ENCODE measurements at regions not wholly inside any gene's neighbourhood (a gene's known extent, or its start where the extent isn't known, plus 50 kb on each side); places are given as distances from the start of the nearest gene placed in this dataset.
"Not testable (repeated sequence)": the region's sequence is repeated elsewhere in the genome, so short reads cannot be mapped to it uniquely, and the experiment has no call there.

- ATAC-seq (ENCODE audit: low FRiP score in 2 of 2) = no peak
- Histone ChIP-seq H3K4me3 (no peak overlapping the region), H3K4me1 (no peaks in the 10 kb centered on the region), H3K9me3 (no peaks in the 10 kb centered on the region), H3K36me3 (no peaks in the 10 kb centered on the region), H3K27ac (no peak overlapping the region), H3K27me3 (no peaks in the 10 kb centered on the region)
- 51 to 56% methylated on average over 6 of the region's 6 CpGs for WGBS, 2 donors
- DNase-seq = no peak
- TF ChIP-seq EP300 (IDR thresholded peaks at IDR 0.05) (no peak), POLR2A (IDR thresholded peaks at IDR 0.05) (no peak), POLR2AphosphoS5 (IDR thresholded peaks at IDR 0.05) (no peak)
These were observed 654.6 kb downstream of the SH2D4B start for GRCh38 chr10:81192221-81192788.

DNA sequence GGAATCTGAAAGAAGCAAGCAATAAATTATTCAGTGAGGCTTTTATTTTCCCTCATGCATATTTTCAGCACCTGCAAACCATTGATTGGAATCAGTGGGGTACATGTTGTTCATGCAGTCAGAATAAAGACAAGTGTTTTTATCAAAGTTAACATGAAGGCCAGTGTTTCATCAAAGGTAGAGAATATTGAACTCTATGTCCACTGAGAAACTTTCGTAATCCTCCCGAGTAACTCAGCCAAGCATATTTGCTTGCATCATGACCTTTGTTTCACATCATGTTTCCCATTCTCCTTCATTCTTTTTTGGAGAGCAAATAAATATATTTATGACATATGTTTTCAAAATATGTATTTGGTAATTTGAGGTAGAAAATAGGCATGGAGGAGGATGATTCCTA is 663.1 kb downstream of the SH2D4B start:
- Histone ChIP-seq H3K9me3 (no peaks in the 10 kb centered on the region), H3K27ac (no peak overlapping the region), H3K27me3 (no peaks in the 10 kb centered on the region), H3K4me3 (no peak overlapping the region), H3K4me1 (no peaks in the 10 kb centered on the region), H3K36me3 (no peaks in the 10 kb centered on the region)
- DNase-seq (no peak), ATAC-seq (ENCODE audit: low FRiP score in 2 of 2) (no peak)
- 80 to 87% methylated on average over 2 of the region's 2 CpGs for WGBS, 2 donors
- TF ChIP-seq POLR2A (IDR thresholded peaks at IDR 0.05) (no peak), POLR2AphosphoS5 (IDR thresholded peaks at IDR 0.05) (no peak), EP300 (IDR thresholded peaks at IDR 0.05) (no peak)
- TF ChIP-seq, protein P1, sequence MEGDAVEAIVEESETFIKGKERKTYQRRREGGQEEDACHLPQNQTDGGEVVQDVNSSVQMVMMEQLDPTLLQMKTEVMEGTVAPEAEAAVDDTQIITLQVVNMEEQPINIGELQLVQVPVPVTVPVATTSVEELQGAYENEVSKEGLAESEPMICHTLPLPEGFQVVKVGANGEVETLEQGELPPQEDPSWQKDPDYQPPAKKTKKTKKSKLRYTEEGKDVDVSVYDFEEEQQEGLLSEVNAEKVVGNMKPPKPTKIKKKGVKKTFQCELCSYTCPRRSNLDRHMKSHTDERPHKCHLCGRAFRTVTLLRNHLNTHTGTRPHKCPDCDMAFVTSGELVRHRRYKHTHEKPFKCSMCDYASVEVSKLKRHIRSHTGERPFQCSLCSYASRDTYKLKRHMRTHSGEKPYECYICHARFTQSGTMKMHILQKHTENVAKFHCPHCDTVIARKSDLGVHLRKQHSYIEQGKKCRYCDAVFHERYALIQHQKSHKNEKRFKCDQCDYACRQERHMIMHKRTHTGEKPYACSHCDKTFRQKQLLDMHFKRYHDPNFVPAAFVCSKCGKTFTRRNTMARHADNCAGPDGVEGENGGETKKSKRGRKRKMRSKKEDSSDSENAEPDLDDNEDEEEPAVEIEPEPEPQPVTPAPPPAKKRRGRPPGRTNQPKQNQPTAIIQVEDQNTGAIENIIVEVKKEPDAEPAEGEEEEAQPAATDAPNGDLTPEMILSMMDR (IDR thresholded peaks at IDR 0.05) = no peak

GRCh38 chr10:81207359-81207758 is 667.6 kb upstream of the NRG3 start:
- not testable (repeated sequence) for ATAC-seq (ENCODE audit: low FRiP score in 2 of 2); H3K27me3 ChIP-seq; H3K36me3 ChIP-seq; H3K27ac ChIP-seq; H3K4me1 ChIP-seq; DNase-seq; H3K9me3 ChIP-seq; H3K4me3 ChIP-seq
- WGBS, 2 donors = 84 to 85% methylated on average over 5 of the region's 5 CpGs

- TF ChIP-seq, protein P1 (IDR thresholded peaks at IDR 0.05) = no peak
- TF ChIP-seq EP300 (IDR thresholded peaks at IDR 0.05) (no peak), POLR2AphosphoS5 (IDR thresholded peaks at IDR 0.05) (no peak), POLR2A (IDR thresholded peaks at IDR 0.05) (no peak)
- DNase-seq (no peak), ATAC-seq (ENCODE audit: low FRiP score in 2 of 2) (no peak)
- no peak overlapping the region for H3K27ac ChIP-seq
- 46 to 53% methylated on average over 1 of the region's 1 CpG for WGBS, 2 donors
- no peaks in the 10 kb centered on the region for H3K36me3 ChIP-seq
- H3K4me3 ChIP-seq = no peak overlapping the region
- H3K4me1 ChIP-seq = no peaks in the 10 kb centered on the region
- no peaks in the 10 kb centered on the region for H3K27me3 ChIP-seq
- no peaks in the 10 kb centered on the region for H3K9me3 ChIP-seq
These were observed 661.6 kb upstream of the NRG3 start for GRCh38 chr10:81213370-81213769.

DNA sequence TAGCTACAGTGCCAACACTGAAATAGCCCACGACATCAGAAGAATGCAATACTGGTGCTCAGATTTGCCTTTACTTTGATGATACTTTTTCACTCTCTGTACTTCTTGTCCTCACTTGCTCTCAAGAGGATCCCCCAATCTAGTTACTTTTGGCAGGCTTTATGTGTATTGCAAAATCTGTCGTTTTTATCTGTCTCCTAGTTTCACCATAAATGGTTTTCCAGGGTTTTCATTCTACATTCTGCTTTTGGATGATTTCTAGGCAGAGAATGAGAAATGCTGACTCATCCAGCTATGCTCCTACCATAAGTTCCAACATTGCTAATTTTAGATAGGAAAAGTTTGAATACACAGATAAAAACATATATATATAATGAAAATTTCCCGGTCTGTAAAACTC is 659.5 kb upstream of the NRG3 start:
- no peak for ATAC-seq (ENCODE audit: low FRiP score in 2 of 2)
- H3K27ac ChIP-seq = no peak overlapping the region
- H3K36me3 ChIP-seq = no peaks in the 10 kb centered on the region
- no peaks in the 10 kb centered on the region for H3K9me3 ChIP-seq
- H3K4me3 ChIP-seq = no peak overlapping the region
- no peaks in the 10 kb centered on the region for H3K4me1 ChIP-seq
- WGBS, 2 donors = 71 to 73% methylated on average over 3 of the region's 3 CpGs
- DNase-seq = no peak
- no peak for TF ChIP-seq POLR2A (IDR thresholded peaks at IDR 0.05)
- no peak for TF ChIP-seq POLR2AphosphoS5 (IDR thresholded peaks at IDR 0.05)
- TF ChIP-seq EP300 (IDR thresholded peaks at IDR 0.05) = no peak
- TF ChIP-seq, protein P1 (IDR thresholded peaks at IDR 0.05) = no peak
- no peaks in the 10 kb centered on the region for H3K27me3 ChIP-seq

DNA sequence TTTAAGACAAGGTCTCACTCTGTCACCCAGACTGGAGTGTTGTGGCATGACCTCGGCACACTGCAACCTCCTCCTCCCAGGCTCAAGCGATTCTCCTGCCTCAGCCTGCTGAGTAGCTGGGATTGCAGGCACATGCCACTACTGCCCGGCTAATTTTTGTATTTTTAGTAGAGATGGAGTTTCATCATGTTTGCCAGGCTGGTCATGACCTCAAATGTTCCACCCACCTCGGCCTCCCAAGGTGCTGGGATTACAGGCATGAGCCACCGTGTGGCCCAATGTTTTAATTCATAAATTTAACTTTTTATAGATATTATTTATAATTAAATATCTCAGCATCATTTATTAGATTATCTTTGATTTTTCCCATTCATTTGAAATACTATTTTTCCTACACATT is 658.0 kb upstream of the NRG3 start:
- Histone ChIP-seq H3K36me3 (no peaks in the 10 kb centered on the region), H3K9me3 (no peaks in the 10 kb centered on the region), H3K4me1 (no peaks in the 10 kb centered on the region), H3K27me3 (no peaks in the 10 kb centered on the region), H3K27ac (no peak overlapping the region), H3K4me3 (no peak overlapping the region)
- 87 to 88% methylated on average over 5 of the region's 5 CpGs for WGBS, 2 donors
- ATAC-seq (ENCODE audit: low FRiP score in 2 of 2) (no peak), DNase-seq (no peak)
- TF ChIP-seq EP300 (IDR thresholded peaks at IDR 0.05) = no peak
- TF ChIP-seq POLR2A (IDR thresholded peaks at IDR 0.05) = no peak
- TF ChIP-seq, protein P1 (IDR thresholded peaks at IDR 0.05) = no peak
- TF ChIP-seq POLR2AphosphoS5 (IDR thresholded peaks at IDR 0.05) = no peak
